ENCODE measurements at regions not wholly inside any gene's neighbourhood (a gene's known extent, or its start where the extent isn't known, plus 50 kb on each side); places are given as distances from the start of the nearest gene placed in this dataset.

DNA sequence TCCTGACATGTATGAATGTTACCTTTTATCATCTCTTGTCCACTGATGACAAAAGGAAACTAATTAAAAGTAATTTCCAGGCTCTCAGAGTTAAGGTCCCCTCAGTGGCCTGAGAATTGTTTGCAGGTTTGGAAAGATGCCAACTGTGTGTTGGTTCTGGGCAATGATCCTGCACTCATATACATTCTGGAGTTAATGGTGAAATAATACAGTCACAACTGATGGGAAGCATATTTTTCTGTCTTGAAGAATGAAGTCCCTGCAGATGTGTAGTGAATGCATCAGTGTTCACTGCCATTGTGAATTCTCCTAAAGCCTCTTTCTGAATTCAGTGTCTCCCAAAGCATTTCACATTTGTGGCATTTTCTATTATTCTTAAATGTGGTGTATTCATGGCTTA lies 238.1 kb upstream of the PPP1R2C start:
- no peak overlapping the region for H3K4me3 Mint-ChIP-seq (ENCODE audit: low read depth)
- DNase-seq (ENCODE audit: low spot score, unreplicated experiment), result no peak
- no peaks in the 10 kb centered on the region for H3K27me3 Mint-ChIP-seq
- H3K36me3 Mint-ChIP-seq (ENCODE audit: insufficient read depth), result no peaks in the 10 kb centered on the region
- peaks cover 5% of the 10 kb centered on the region for H3K9me3 Mint-ChIP-seq (ENCODE audit: low read depth)
- no peaks in the 10 kb centered on the region for H3K4me1 Mint-ChIP-seq (ENCODE audit: low read depth)
- H3K27ac Mint-ChIP-seq, result no peak overlapping the region
- TF ChIP-seq, protein P1, sequence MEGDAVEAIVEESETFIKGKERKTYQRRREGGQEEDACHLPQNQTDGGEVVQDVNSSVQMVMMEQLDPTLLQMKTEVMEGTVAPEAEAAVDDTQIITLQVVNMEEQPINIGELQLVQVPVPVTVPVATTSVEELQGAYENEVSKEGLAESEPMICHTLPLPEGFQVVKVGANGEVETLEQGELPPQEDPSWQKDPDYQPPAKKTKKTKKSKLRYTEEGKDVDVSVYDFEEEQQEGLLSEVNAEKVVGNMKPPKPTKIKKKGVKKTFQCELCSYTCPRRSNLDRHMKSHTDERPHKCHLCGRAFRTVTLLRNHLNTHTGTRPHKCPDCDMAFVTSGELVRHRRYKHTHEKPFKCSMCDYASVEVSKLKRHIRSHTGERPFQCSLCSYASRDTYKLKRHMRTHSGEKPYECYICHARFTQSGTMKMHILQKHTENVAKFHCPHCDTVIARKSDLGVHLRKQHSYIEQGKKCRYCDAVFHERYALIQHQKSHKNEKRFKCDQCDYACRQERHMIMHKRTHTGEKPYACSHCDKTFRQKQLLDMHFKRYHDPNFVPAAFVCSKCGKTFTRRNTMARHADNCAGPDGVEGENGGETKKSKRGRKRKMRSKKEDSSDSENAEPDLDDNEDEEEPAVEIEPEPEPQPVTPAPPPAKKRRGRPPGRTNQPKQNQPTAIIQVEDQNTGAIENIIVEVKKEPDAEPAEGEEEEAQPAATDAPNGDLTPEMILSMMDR (IDR thresholded peaks at IDR 0.05; ENCODE audit: unreplicated experiment), result no peak

- no peaks in the 10 kb centered on the region for H3K4me1 Mint-ChIP-seq (ENCODE audit: low read depth)
- H3K4me3 Mint-ChIP-seq (ENCODE audit: low read depth), result no peak overlapping the region
Measured at GRCh38 chrX:43018031-43018430, 240.1 kb upstream of the PPP1R2C start.

GRCh38 chrX:43019021-43019420 lies 241.1 kb upstream of the PPP1R2C start:
- Mint-ChIP-seq H3K4me1 (ENCODE audit: low read depth) (no peaks in the 10 kb centered on the region), H3K4me3 (ENCODE audit: low read depth) (no peak overlapping the region), H3K27me3 (no peaks in the 10 kb centered on the region), H3K36me3 (ENCODE audit: insufficient read depth) (no peaks in the 10 kb centered on the region), H3K9me3 (ENCODE audit: low read depth) (peaks cover 23% of the 10 kb centered on the region), H3K27ac (no peak overlapping the region)
- TF ChIP-seq, protein P1 (IDR thresholded peaks at IDR 0.05; ENCODE audit: unreplicated experiment), result no peak
- no peak for DNase-seq (ENCODE audit: low spot score, unreplicated experiment)

More at GRCh38 chrX:43018031-43018430, 240.1 kb upstream of the PPP1R2C start:
- Mint-ChIP-seq H3K9me3 (ENCODE audit: low read depth) (peaks cover 16% of the 10 kb centered on the region), H3K27ac (no peak overlapping the region), H3K36me3 (ENCODE audit: insufficient read depth) (no peaks in the 10 kb centered on the region), H3K27me3 (no peaks in the 10 kb centered on the region)
- TF ChIP-seq, protein P1 (IDR thresholded peaks at IDR 0.05; ENCODE audit: unreplicated experiment), result no peak
- DNase-seq (ENCODE audit: low spot score, unreplicated experiment), result no peak

DNA sequence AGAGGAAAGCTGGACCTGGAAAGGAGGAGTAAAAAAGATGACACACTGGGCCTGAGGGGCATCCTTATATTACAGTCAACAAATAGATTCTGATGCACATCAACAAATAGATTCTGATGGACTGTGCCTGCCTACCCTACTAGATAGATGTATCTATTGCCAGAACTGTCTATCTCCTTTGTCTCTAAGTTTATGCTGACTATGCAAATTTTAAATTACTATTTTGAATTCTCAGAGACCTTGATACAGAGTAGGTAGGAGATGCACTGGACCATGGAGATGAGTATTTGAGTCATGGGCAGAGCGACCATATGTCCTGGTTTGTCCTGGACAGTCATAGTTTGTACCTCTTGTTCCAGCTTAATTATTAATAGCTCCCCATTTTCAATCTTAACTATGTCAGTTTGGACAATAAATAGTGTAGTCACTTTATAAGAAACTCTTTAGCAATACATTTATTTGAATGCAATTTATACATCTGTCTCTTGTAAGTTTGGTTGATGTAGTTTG lies 247.9 kb upstream of the PPP1R2C start:
- Mint-ChIP-seq H3K27ac (no peak overlapping the region), H3K9me3 (ENCODE audit: low read depth) (peaks cover 39% of the 10 kb centered on the region), H3K27me3 (no peaks in the 10 kb centered on the region)

GRCh38 chrX:43064096-43064495 lies 286.1 kb upstream of the PPP1R2C start:
- H3K27ac Mint-ChIP-seq, result no peak overlapping the region
- H3K27me3 Mint-ChIP-seq, result no peaks in the 10 kb centered on the region
- H3K4me1 Mint-ChIP-seq (ENCODE audit: low read depth), result peaks cover 8% of the 10 kb centered on the region
- TF ChIP-seq, protein P1 (IDR thresholded peaks at IDR 0.05; ENCODE audit: unreplicated experiment), result no peak
- H3K9me3 Mint-ChIP-seq (ENCODE audit: low read depth), result no peaks in the 10 kb centered on the region
- H3K4me3 Mint-ChIP-seq (ENCODE audit: low read depth), result no peak overlapping the region
- no peaks in the 10 kb centered on the region for H3K36me3 Mint-ChIP-seq (ENCODE audit: insufficient read depth)
- no peak for DNase-seq (ENCODE audit: low spot score, unreplicated experiment)

More for the DNA sequence above, 247.9 kb upstream of the PPP1R2C start:
- TF ChIP-seq, protein P1 (IDR thresholded peaks at IDR 0.05; ENCODE audit: unreplicated experiment), result no peak
- H3K36me3 Mint-ChIP-seq (ENCODE audit: insufficient read depth), result no peaks in the 10 kb centered on the region
- DNase-seq (ENCODE audit: low spot score, unreplicated experiment), result no peak
- H3K4me1 Mint-ChIP-seq (ENCODE audit: low read depth), result no peaks in the 10 kb centered on the region
- H3K4me3 Mint-ChIP-seq (ENCODE audit: low read depth), result no peak overlapping the region

Measured in progenitor cell of endocrine pancreas (in vitro differentiated cells).